ENCODE measurements at regions not wholly inside any gene's neighbourhood (a gene's known extent, or its start where the extent isn't known, plus 50 kb on each side); places are given as distances from the start of the nearest gene placed in this dataset.

GRCh38 chr5:124195411-124195810 lies 551.0 kb downstream of the ZNF608 start:
- intact Hi-C loops (cut with micrococcal nuclease), result no loop called here
- DNase-seq, result no peak
- no peaks in the 10 kb centered on the region for H3K27me3 Mint-ChIP-seq (ENCODE audit: low read depth in 3 of 3)
- Histone ChIP-seq H3K9ac (ENCODE audit: insufficient read depth, low read length, poor library complexity, severe bottlenecking) (no peak overlapping the region), H3K27me3 (ENCODE audit: control insufficient read depth in 2 of 2, insufficient read depth in 2 of 2, low read length in 2 of 2) (no peaks in the 10 kb centered on the region), H2AFZ (ENCODE audit: insufficient read depth, low read depth, low read length, poor library complexity, severe bottlenecking) (no peak overlapping the region), H3K4me3 (replicated peaks in 1 of 3; ENCODE audit: low read depth in 2 of 3, low read length in 3 of 3) (no peak overlapping the region), H4K20me1 (ENCODE audit: insufficient read depth, low read length) (no peaks in the 10 kb centered on the region), H3K4me1 (ENCODE audit: control insufficient read depth in 1 of 2, insufficient read depth in 2 of 2, low read length in 2 of 2) (no peaks in the 10 kb centered on the region), H3K4me2 (replicated peaks; ENCODE audit: extremely low read depth, low read length, poor library complexity, severe bottlenecking) (no peak overlapping the region), H3K9me3 (replicated peaks in 1 of 2; ENCODE audit: control insufficient read depth in 1 of 2, insufficient read depth in 1 of 2, low read length in 2 of 2) (no peaks in the 10 kb centered on the region), H3K27ac (ENCODE audit: low read depth in 1 of 2, low read length in 2 of 2) (no peak overlapping the region), H3K79me2 (ENCODE audit: insufficient read depth, low read length) (no peaks in the 10 kb centered on the region), H3K36me3 (replicated peaks in 1 of 2; ENCODE audit: control insufficient read depth in 1 of 2, insufficient read depth in 2 of 2, low read length in 2 of 2) (no peaks in the 10 kb centered on the region)
- no peak overlapping the region for H3K4me3 Mint-ChIP-seq
- no peaks in the 10 kb centered on the region for H3K36me3 Mint-ChIP-seq
- WGBS (ENCODE audit: insufficient coverage), result no CpG with 5 or more reads among the region's 2 CpGs
- no peak for TF ChIP-seq CTCF (IDR thresholded peaks at IDR 0.05)
- H3K4me1 Mint-ChIP-seq, result no peaks in the 10 kb centered on the region
- peaks cover 0 to 2% (median 2%) of the 10 kb centered on the region in 7 donors for H3K9me3 Mint-ChIP-seq
- no peak overlapping the region for H3K27ac Mint-ChIP-seq

GRCh38 chr5:124194282-124194681 lies 552.2 kb downstream of the ZNF608 start:
- no peaks in the 10 kb centered on the region for H4K20me1 ChIP-seq (ENCODE audit: insufficient read depth, low read length)
- H3K9me3 ChIP-seq (replicated peaks in 1 of 2; ENCODE audit: control insufficient read depth in 1 of 2, insufficient read depth in 1 of 2, low read length in 2 of 2), result no peaks in the 10 kb centered on the region
- DNase-seq, result no peak
- no peak overlapping the region for H3K4me3 Mint-ChIP-seq
- WGBS (ENCODE audit: insufficient coverage), result 92% methylated on average over 4 of the region's 7 CpGs
- H3K4me1 Mint-ChIP-seq, result no peaks in the 10 kb centered on the region
- no peaks in the 10 kb centered on the region for H3K4me1 ChIP-seq (ENCODE audit: control insufficient read depth in 1 of 2, insufficient read depth in 2 of 2, low read length in 2 of 2)
- no peak overlapping the region for H3K27ac Mint-ChIP-seq
- no peaks in the 10 kb centered on the region for H3K79me2 ChIP-seq (ENCODE audit: insufficient read depth, low read length)
- no peaks in the 10 kb centered on the region for H3K27me3 ChIP-seq (ENCODE audit: control insufficient read depth in 2 of 2, insufficient read depth in 2 of 2, low read length in 2 of 2)
- H3K27me3 Mint-ChIP-seq (ENCODE audit: low read depth in 3 of 3), result no peaks in the 10 kb centered on the region
- H3K9ac ChIP-seq (ENCODE audit: insufficient read depth, low read length, poor library complexity, severe bottlenecking), result no peak overlapping the region
- no peak overlapping the region for H3K4me2 ChIP-seq (replicated peaks; ENCODE audit: extremely low read depth, low read length, poor library complexity, severe bottlenecking)
- H3K36me3 ChIP-seq (replicated peaks in 1 of 2; ENCODE audit: control insufficient read depth in 1 of 2, insufficient read depth in 2 of 2, low read length in 2 of 2), result no peaks in the 10 kb centered on the region
- no peaks in the 10 kb centered on the region for H3K36me3 Mint-ChIP-seq
- intact Hi-C loops (cut with micrococcal nuclease), result no loop called here
- no peak overlapping the region for H3K27ac ChIP-seq (ENCODE audit: low read depth in 1 of 2, low read length in 2 of 2)
- H3K4me3 ChIP-seq (replicated peaks in 1 of 3; ENCODE audit: low read depth in 2 of 3, low read length in 3 of 3), result no peak overlapping the region
- H3K9me3 Mint-ChIP-seq, result peaks cover 0 to 4% (median 2%) of the 10 kb centered on the region in 7 donors
- H2AFZ ChIP-seq (ENCODE audit: insufficient read depth, low read depth, low read length, poor library complexity, severe bottlenecking), result no peak overlapping the region
- TF ChIP-seq CTCF (IDR thresholded peaks at IDR 0.05), result no peak

All from CD14-positive monocyte (primary cell).